DND-41 (cell line): ENCODE measurements at regions not wholly inside any gene's neighbourhood (a gene's known extent, or its start where the extent isn't known, plus 50 kb on each side); places are given as distances from the start of the nearest gene placed in this dataset.

Source experiments
- ATAC-seq: fragments of 200-7000 bp; cut with Tn5 transposase; 3 replicates; pipeline ENCODE4 v1.9.1; 2021; ENCODE audit warnings: low read depth; ENCODE audit not compliant: insufficient read depth
- DNase-seq: peaks from one replicate; pipeline ENCODE4 v3.0.0-alpha.2; 2020
- H2AFZ ChIP-seq: 2 replicates; pipeline ENCODE4 v1.6.0; 2012; ENCODE audit warnings: low read depth, low read length
- H3K27ac ChIP-seq: 2 replicates; pipeline ENCODE4 v1.5.1; 2012; ENCODE audit warnings: low read length, inconsistent platforms
- H3K27me3 ChIP-seq: fragments of 200-600 bp; sonication (generic); 2 replicates; pipeline ENCODE4 v1.6.0; 2012; ENCODE audit warnings: low read length, mild to moderate bottlenecking, inconsistent platforms; ENCODE audit not compliant: insufficient read depth, poor library complexity
- H3K36me3 ChIP-seq: 2 replicates; pipeline ENCODE4 v1.5.1; 2012; ENCODE audit warnings: low read length, inconsistent platforms; ENCODE audit not compliant: insufficient read depth
- H3K4me1 ChIP-seq: 2 replicates; pipeline ENCODE4 v1.5.1; 2012; ENCODE audit warnings: mild to moderate bottlenecking, low read length; ENCODE audit not compliant: insufficient read depth
- H3K4me2 ChIP-seq: 2 replicates; pipeline ENCODE4 v1.6.0; 2012; ENCODE audit warnings: mild to moderate bottlenecking, moderate library complexity, low read length, inconsistent platforms; ENCODE audit not compliant: insufficient read depth
- H3K4me3 ChIP-seq, 2 experiments: fragments of 200-600 bp in 1 of 2; shearing (Covaris generic) in 1 of 2; 2 replicates each; pipeline ENCODE4 v1.5.1; 2012 to 2016; ENCODE audit warnings: inconsistent platforms in 2 of 2, low read length in 2 of 2, mild to moderate bottlenecking in 2 of 2, low read depth in 1 of 2, moderate library complexity in 1 of 2
- H3K79me2 ChIP-seq: 2 replicates; pipeline ENCODE4 v1.6.0; 2012; ENCODE audit warnings: low read length, inconsistent platforms; ENCODE audit not compliant: insufficient read depth
- H3K9ac ChIP-seq: 2 replicates; pipeline ENCODE4 v1.6.0; 2012; ENCODE audit warnings: low read depth, mild to moderate bottlenecking, inconsistent platforms, low read length, moderate library complexity
- H3K9me3 ChIP-seq: 2 replicates; pipeline ENCODE4 v1.5.1; 2012; ENCODE audit warnings: low read length, moderate library complexity, mild to moderate bottlenecking, inconsistent platforms; ENCODE audit not compliant: insufficient read depth, severe bottlenecking
- H4K20me1 ChIP-seq: 2 replicates; pipeline ENCODE4 v1.6.0; 2012; ENCODE audit warnings: low read length; ENCODE audit not compliant: insufficient read depth
- EZH2 ChIP-seq: IDR thresholded peaks from 3 replicates; pipeline ENCODE4 v1.6.1; 2012; ENCODE audit warnings: borderline replicate concordance, low read depth, mild to moderate bottlenecking, moderate library complexity, low read length, inconsistent platforms; ENCODE audit not compliant: severe bottlenecking
- TF ChIP-seq, protein P1 (sequence below): IDR thresholded peaks from 2 replicates; pipeline ENCODE4 v1.5.1; 2012; ENCODE audit warnings: borderline replicate concordance, low read length, moderate library complexity, mild to moderate bottlenecking; ENCODE audit not compliant: poor library complexity, severe bottlenecking; ENCODE audit errors: extremely low read depth

DNA sequence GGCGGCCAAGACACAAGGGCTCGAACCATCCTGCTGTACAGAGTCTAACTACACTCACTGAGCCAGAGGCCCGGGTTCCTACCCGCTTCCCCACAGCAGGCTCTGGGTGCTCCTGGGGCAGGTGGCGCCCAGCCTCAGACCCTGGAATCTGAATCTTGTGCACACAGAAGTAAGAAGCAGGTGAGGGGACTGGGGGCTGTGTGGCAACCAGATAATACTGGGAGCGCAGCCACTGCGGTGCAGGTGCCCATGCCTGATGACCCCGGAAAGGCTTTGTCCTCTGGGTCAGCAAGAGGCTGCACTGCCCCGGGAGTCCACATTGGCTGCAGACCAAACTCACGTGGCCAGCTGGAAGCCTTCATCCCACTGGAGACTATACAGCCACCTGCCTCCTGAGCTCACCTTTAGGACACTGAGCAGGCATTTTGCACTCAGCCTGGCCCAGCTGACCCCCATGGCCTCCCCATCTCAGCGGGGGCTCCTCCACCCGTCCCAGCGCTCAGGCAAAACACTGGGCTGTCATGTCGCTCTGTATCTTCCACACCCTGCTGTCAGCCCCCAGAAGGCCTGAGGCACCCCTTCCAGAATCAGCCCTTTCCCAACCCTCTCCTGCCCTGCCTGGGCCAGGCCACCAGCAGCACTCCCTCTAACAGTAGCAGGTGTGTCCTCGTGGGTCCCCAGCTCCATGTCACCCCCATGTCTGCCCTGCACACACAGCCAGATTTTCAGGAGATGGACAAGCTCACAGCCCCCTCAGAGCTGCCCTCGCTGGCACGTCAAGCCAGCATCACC lies 101.0 kb upstream of the IQSEC1 start:
- Histone ChIP-seq H3K9ac (no peak overlapping the region), H4K20me1 (0 out of 2 replicates have a peak, but pooled peaks cover 3% of the 10 kb centered on the region), H3K4me1 (no peaks in the 10 kb centered on the region), H3K9me3 (peaks cover 5% of the 10 kb centered on the region), H3K4me2 (no peak overlapping the region), H3K36me3 (no peaks in the 10 kb centered on the region), H3K27ac (no peak overlapping the region), H3K79me2 (no peaks in the 10 kb centered on the region), H3K4me3 (no peak overlapping the region), H3K27me3 (no peaks in the 10 kb centered on the region), H2AFZ (no peak overlapping the region)
- ATAC-seq: no peak
- DNase-seq: no peak
- TF ChIP-seq, protein P1, sequence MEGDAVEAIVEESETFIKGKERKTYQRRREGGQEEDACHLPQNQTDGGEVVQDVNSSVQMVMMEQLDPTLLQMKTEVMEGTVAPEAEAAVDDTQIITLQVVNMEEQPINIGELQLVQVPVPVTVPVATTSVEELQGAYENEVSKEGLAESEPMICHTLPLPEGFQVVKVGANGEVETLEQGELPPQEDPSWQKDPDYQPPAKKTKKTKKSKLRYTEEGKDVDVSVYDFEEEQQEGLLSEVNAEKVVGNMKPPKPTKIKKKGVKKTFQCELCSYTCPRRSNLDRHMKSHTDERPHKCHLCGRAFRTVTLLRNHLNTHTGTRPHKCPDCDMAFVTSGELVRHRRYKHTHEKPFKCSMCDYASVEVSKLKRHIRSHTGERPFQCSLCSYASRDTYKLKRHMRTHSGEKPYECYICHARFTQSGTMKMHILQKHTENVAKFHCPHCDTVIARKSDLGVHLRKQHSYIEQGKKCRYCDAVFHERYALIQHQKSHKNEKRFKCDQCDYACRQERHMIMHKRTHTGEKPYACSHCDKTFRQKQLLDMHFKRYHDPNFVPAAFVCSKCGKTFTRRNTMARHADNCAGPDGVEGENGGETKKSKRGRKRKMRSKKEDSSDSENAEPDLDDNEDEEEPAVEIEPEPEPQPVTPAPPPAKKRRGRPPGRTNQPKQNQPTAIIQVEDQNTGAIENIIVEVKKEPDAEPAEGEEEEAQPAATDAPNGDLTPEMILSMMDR: no peak
- TF ChIP-seq EZH2: no peak

DNA sequence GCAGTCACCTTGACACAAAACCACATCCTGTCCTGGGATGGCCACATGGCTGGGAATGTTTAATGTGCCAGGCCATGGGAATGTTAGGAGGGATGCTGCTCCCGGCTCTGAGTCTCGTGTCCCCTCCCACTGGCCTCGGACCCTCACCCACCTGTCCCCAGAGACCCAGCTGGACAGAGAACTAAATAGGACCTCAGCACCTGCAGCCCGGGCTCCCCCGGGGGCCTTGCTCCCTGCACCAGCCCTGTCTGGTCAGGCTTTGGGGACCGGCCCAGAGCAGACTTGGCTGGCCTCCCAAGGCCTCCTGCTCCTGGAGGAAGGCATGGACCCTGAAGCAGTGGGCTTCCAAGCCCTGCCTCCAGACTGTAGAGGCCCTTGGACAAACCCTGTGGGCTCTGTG lies 100.0 kb upstream of the IQSEC1 start:
- no peak for ATAC-seq

DNA sequence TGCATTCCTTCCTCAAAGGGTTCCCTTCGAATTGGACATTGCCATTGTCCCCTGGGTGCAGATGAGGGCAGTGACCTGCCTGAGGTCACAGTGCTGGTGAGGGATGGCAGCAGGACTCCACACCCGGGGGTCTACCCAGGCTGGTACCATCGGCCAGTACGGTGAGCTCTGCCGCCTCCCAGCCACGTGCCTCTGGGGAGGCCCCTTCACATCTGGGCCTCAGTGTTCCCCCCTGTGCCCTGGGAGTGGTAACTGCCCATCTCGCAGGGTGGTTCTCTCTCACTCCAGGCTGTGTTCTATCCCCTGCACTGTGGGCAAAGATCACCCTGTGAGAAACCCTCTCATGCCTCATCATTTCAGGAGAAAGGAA lies 99.4 kb upstream of the IQSEC1 start:
- no peak overlapping the region for H3K27ac ChIP-seq
- TF ChIP-seq, protein P1: no peak
- no peak for TF ChIP-seq EZH2
- H3K9ac ChIP-seq: no peak overlapping the region
- H3K4me1 ChIP-seq: no peaks in the 10 kb centered on the region
- no peaks in the 10 kb centered on the region for H3K79me2 ChIP-seq
- H3K9me3 ChIP-seq: no peaks in the 10 kb centered on the region
- DNase-seq (no peak), ATAC-seq (no peak)
- H3K4me2 ChIP-seq: no peak overlapping the region
- no peaks in the 10 kb centered on the region for H3K27me3 ChIP-seq
- no peak overlapping the region for H3K4me3 ChIP-seq
- H2AFZ ChIP-seq: no peak overlapping the region
- H4K20me1 ChIP-seq: 0 out of 2 replicates have a peak, but pooled peaks cover 3% of the 10 kb centered on the region
- no peaks in the 10 kb centered on the region for H3K36me3 ChIP-seq

More for the DNA sequence above, 100.0 kb upstream of the IQSEC1 start:
- Histone ChIP-seq H3K27me3 (no peaks in the 10 kb centered on the region), H2AFZ (no peak overlapping the region), H3K4me2 (no peak overlapping the region), H3K27ac (no peak overlapping the region), H3K4me3 (no peak overlapping the region), H4K20me1 (0 out of 2 replicates have a peak, but pooled peaks cover 3% of the 10 kb centered on the region), H3K79me2 (no peaks in the 10 kb centered on the region), H3K9ac (no peak overlapping the region), H3K36me3 (no peaks in the 10 kb centered on the region), H3K9me3 (no peaks in the 10 kb centered on the region), H3K4me1 (no peaks in the 10 kb centered on the region)
- no peak for DNase-seq
- no peak for TF ChIP-seq EZH2
- TF ChIP-seq, protein P1: no peak
